ENCODE measurements at regions not wholly inside any gene's neighbourhood (a gene's known extent, or its start where the extent isn't known, plus 50 kb on each side); places are given as distances from the start of the nearest gene placed in this dataset.
"Not testable (repeated sequence)": the region's sequence is repeated elsewhere in the genome, so short reads cannot be mapped to it uniquely, and the experiment has no call there.

GRCh38 chr20:53825282-53825681 lies 231.6 kb upstream of the ZNF217 start:
- DNase-seq (ENCODE audit: low read depth): no peak

GRCh38 chr20:53824779-53825178 lies 231.1 kb upstream of the ZNF217 start:
- TF ChIP-seq, protein P1, sequence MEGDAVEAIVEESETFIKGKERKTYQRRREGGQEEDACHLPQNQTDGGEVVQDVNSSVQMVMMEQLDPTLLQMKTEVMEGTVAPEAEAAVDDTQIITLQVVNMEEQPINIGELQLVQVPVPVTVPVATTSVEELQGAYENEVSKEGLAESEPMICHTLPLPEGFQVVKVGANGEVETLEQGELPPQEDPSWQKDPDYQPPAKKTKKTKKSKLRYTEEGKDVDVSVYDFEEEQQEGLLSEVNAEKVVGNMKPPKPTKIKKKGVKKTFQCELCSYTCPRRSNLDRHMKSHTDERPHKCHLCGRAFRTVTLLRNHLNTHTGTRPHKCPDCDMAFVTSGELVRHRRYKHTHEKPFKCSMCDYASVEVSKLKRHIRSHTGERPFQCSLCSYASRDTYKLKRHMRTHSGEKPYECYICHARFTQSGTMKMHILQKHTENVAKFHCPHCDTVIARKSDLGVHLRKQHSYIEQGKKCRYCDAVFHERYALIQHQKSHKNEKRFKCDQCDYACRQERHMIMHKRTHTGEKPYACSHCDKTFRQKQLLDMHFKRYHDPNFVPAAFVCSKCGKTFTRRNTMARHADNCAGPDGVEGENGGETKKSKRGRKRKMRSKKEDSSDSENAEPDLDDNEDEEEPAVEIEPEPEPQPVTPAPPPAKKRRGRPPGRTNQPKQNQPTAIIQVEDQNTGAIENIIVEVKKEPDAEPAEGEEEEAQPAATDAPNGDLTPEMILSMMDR (conservative IDR thresholded peaks at IDR 0.05; ENCODE audit: control insufficient read depth, insufficient read depth, low read depth, low read length): no peak
- DNase-seq (ENCODE audit: low read depth): no peak
- H3K4me3 ChIP-seq (ENCODE audit: control insufficient read depth, low read depth, low read length): no peak overlapping the region

More at GRCh38 chr20:53825282-53825681, 231.6 kb upstream of the ZNF217 start:
- no peak overlapping the region for H3K4me3 ChIP-seq (ENCODE audit: control insufficient read depth, low read depth, low read length)
- TF ChIP-seq, protein P1 (conservative IDR thresholded peaks at IDR 0.05; ENCODE audit: control insufficient read depth, insufficient read depth, low read depth, low read length): no peak

DNA sequence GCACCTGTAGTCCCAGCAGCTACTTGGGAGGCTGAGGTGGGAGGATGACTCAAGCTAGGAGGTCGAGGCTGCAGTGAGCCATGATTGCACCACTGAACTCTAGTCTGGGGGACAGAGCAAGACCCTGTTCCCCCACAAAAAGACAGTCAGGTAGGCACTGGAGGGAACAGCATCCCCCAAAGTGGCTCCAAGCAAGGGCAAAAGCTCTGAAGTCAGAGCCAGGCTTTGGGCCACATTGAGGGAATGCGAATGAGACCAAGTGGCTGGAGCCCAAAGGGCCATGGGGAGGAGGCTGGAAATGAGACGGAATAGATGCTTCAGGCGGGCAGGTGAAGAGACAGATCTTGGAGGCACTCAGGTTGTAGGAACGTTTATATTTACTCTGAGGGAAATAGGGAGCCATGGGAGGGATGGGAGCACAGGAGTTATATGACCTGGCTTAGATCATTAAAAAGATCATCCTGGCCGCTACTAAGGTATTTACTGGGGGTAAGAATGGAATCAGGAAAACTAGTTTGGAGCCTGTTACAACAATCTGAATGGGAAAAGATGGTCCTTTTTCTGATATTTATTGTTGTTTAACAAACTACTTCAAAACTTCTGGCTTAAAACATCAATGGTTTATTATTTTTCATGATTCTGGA lies 229.6 kb upstream of the ZNF217 start:
- no peak overlapping the region for H3K4me3 ChIP-seq (ENCODE audit: control insufficient read depth, low read depth, low read length)
- TF ChIP-seq, protein P1 (conservative IDR thresholded peaks at IDR 0.05; ENCODE audit: control insufficient read depth, insufficient read depth, low read depth, low read length): no peak
- no peak for DNase-seq (ENCODE audit: low read depth)

GRCh38 chr20:53822534-53822933 lies 228.9 kb upstream of the ZNF217 start:
- TF ChIP-seq, protein P1 (conservative IDR thresholded peaks at IDR 0.05; ENCODE audit: control insufficient read depth, insufficient read depth, low read depth, low read length): no peak
- H3K4me3 ChIP-seq (ENCODE audit: control insufficient read depth, low read depth, low read length): no peak overlapping the region
- DNase-seq (ENCODE audit: low read depth): no peak

DNA sequence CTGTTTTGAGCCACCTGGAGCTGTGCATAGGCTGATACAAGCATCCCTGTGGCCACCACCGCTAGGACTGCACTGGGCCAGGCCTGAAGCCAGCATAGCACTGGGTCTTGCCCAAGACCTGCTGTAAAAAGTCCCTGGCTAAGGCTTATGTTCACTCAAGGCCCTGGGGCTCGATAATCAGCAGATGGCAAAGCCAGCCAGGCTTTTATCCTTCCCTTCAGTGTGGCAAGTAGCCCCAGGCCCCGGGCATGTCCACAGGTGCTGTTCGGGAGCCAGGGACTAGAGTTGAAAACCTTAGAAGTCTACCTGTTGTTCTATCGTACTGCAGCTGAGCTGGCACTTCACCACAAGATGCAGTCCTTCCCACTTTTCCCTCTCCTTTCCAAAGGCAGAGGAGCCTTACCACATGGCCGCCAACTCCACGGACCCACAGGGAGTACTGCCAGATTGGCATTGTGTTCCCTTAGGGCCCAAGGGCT lies 226.4 kb upstream of the ZNF217 start:
- no peak for DNase-seq (ENCODE audit: low read depth)
- H3K4me3 ChIP-seq (ENCODE audit: control insufficient read depth, low read depth, low read length): no peak overlapping the region
- TF ChIP-seq, protein P1 (conservative IDR thresholded peaks at IDR 0.05; ENCODE audit: control insufficient read depth, insufficient read depth, low read depth, low read length): no peak

DNA sequence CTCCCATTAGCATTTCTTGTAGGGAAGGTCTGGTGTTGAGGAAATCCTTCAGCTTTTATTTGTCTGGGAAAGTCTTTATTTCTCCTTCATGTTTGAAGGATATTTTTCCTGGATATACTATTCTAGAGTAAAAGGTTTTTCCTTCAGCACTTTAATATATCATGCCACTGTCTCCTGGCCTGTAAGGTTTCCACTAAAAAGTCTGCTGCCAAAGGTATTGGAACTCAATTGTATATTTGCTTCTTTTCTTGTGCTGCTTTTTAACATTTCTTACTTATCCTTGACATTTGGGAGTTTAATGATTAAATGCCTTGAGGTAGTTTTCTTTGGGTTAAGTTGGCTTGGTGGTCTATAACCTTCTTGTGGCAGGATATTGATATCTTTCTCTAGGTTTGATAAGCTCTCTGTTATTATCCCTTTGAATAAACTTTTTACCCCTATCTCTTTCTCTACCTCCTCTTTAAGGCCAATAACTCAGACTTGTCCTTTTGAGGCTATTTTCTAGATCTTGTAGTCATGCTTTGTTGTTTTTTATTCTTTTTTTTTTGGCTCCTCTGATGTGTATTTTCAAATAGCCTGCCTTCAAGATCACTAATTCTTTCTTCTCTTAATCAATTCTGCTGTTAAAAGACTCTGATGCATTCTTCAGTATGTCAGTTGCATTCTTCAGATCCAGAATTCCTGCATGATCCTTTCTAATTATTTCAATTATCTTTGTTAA lies 225.0 kb upstream of the ZNF217 start:
- DNase-seq (ENCODE audit: low read depth): no peak
- no peak overlapping the region for H3K4me3 ChIP-seq (ENCODE audit: control insufficient read depth, low read depth, low read length)
- TF ChIP-seq, protein P1 (conservative IDR thresholded peaks at IDR 0.05; ENCODE audit: control insufficient read depth, insufficient read depth, low read depth, low read length): no peak

GRCh38 chr20:53817513-53817912 lies 223.9 kb upstream of the ZNF217 start:
- not testable (repeated sequence) for H3K4me3 ChIP-seq (ENCODE audit: control insufficient read depth, low read depth, low read length); DNase-seq (ENCODE audit: low read depth)

All from fibroblast of mammary gland (primary cell).